ENCODE measurements at regions not wholly inside any gene's neighbourhood (a gene's known extent, or its start where the extent isn't known, plus 50 kb on each side); places are given as distances from the start of the nearest gene placed in this dataset.

DNA sequence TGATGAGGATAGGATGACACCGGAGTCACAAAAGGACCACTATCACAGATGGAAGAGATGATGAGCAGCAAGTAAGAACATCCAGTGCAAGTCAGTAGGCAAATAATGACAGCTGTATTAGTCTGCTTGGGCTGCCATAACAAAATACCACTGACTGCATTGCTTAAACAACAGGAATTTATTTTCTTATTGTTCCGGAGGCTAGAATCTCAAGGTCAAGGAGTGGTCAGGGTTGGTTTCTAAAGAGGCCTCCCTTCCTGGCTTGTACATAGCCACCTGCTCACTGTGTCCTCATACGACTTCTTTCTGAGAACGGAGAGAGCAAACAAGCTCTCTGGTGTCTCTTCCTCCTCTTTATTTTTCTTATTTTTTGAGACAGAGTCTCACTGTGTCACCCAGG is 380.7 kb downstream of the PLOD2 start:
- H3K9me3 Mint-ChIP-seq (ENCODE audit: unreplicated experiment): no peaks in the 10 kb centered on the region
- peaks cover 59% of the 10 kb centered on the region for H3K27me3 Mint-ChIP-seq (ENCODE audit: insufficient read depth, unreplicated experiment)
- no TSS peak for BruUV-seq (replicated peaks)
- H3K36me3 Mint-ChIP-seq (ENCODE audit: insufficient read depth, unreplicated experiment): no peaks in the 10 kb centered on the region
- intact Hi-C loops (cut with micrococcal nuclease): no loop called here
- no peak overlapping the region for H3K27ac Mint-ChIP-seq (ENCODE audit: low read depth, unreplicated experiment)
- POLR2A ChIA-PET: interaction anchor here (0.6 to 0.7 kb wide), 2 partner anchors 11 to 647 kb away, joined by 3 to 5 read pairs; no protein-coding TSS in a partner anchor
- no peak overlapping the region for H3K4me3 Mint-ChIP-seq (ENCODE audit: unreplicated experiment)
- CTCF ChIA-PET: interaction anchor here (0.5 to 2.2 kb wide), 7 partner anchors 67 to 1893 kb away, joined by 3 to 8 read pairs (median 3); no protein-coding TSS in a partner anchor
- TF ChIP-seq, protein P1, sequence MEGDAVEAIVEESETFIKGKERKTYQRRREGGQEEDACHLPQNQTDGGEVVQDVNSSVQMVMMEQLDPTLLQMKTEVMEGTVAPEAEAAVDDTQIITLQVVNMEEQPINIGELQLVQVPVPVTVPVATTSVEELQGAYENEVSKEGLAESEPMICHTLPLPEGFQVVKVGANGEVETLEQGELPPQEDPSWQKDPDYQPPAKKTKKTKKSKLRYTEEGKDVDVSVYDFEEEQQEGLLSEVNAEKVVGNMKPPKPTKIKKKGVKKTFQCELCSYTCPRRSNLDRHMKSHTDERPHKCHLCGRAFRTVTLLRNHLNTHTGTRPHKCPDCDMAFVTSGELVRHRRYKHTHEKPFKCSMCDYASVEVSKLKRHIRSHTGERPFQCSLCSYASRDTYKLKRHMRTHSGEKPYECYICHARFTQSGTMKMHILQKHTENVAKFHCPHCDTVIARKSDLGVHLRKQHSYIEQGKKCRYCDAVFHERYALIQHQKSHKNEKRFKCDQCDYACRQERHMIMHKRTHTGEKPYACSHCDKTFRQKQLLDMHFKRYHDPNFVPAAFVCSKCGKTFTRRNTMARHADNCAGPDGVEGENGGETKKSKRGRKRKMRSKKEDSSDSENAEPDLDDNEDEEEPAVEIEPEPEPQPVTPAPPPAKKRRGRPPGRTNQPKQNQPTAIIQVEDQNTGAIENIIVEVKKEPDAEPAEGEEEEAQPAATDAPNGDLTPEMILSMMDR (IDR thresholded peaks at IDR 0.05; ENCODE audit: unreplicated experiment): no peak
- H3K4me1 Mint-ChIP-seq (ENCODE audit: insufficient read depth, unreplicated experiment): no peaks in the 10 kb centered on the region
- no peak for DNase-seq (ENCODE audit: unreplicated experiment)

DNA sequence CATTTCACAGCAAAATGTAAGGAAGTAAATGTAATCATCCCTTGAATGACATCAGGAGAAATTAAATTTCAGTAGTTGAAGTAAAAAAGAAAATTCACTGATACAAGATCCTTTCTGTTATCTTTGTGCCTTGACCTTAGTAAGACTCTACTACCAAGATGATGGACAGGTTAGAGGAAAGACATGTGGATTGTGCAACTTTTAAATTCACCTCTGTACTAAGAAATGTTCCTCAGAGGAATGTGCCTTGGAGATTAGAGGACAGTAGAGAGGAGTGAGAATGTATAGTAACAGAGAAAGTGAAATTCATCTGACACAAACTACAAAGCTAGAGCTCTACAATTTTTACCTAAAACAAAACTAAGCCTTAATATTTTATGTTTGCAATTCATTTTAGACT is 375.3 kb downstream of the PLOD2 start:
- no peaks in the 10 kb centered on the region for H3K36me3 Mint-ChIP-seq (ENCODE audit: insufficient read depth, unreplicated experiment)
- DNase-seq (ENCODE audit: unreplicated experiment): no peak
- intact Hi-C loops (cut with micrococcal nuclease): no loop called here
- BruUV-seq (replicated peaks): no TSS peak
- peaks cover 55% of the 10 kb centered on the region for H3K27me3 Mint-ChIP-seq (ENCODE audit: insufficient read depth, unreplicated experiment)
- H3K9me3 Mint-ChIP-seq (ENCODE audit: unreplicated experiment): no peaks in the 10 kb centered on the region
- TF ChIP-seq, protein P1 (IDR thresholded peaks at IDR 0.05; ENCODE audit: unreplicated experiment): no peak
- H3K4me1 Mint-ChIP-seq (ENCODE audit: insufficient read depth, unreplicated experiment): no peaks in the 10 kb centered on the region
- no peak overlapping the region for H3K27ac Mint-ChIP-seq (ENCODE audit: low read depth, unreplicated experiment)
- no peak overlapping the region for H3K4me3 Mint-ChIP-seq (ENCODE audit: unreplicated experiment)
- ChIA-PET CTCF (interaction anchor here (0.7 to 3.5 kb wide), 2 partner anchors 9 to 781 kb away, joined by 3 to 12 read pairs; no protein-coding TSS in a partner anchor), POLR2A (no interaction called here)

DNA sequence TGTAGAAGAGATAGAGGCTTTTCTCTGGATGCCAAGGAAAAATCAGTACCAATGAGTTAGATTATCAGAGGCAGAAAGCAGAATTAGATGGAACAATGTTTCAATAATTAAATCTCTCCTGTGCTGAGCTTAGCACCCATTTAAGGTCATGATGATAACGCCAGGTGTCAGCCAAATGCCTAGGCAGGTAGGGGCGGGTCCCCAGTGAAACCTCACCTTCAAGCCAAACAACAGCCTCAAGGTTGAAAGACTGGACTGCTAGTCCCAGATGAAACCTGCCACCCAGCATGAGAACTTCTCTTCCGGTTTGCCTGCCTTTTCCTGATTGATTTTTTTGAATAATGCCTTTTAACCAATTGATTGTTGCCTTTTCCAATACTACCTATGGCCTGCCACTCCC is 363.0 kb downstream of the PLOD2 start:
- no TSS peak for BruUV-seq (replicated peaks)
- H3K9me3 Mint-ChIP-seq (ENCODE audit: unreplicated experiment): peaks cover 6% of the 10 kb centered on the region
- POLR2A ChIA-PET: no interaction called here
- CTCF ChIA-PET: no interaction called here
- TF ChIP-seq, protein P1 (IDR thresholded peaks at IDR 0.05; ENCODE audit: unreplicated experiment): no peak
- peaks cover 14% of the 10 kb centered on the region for H3K27me3 Mint-ChIP-seq (ENCODE audit: insufficient read depth, unreplicated experiment)
- no peaks in the 10 kb centered on the region for H3K36me3 Mint-ChIP-seq (ENCODE audit: insufficient read depth, unreplicated experiment)
- H3K4me1 Mint-ChIP-seq (ENCODE audit: insufficient read depth, unreplicated experiment): no peaks in the 10 kb centered on the region
- H3K27ac Mint-ChIP-seq (ENCODE audit: low read depth, unreplicated experiment): no peak overlapping the region
- intact Hi-C loops (cut with micrococcal nuclease): no loop called here
- no peak overlapping the region for H3K4me3 Mint-ChIP-seq (ENCODE audit: unreplicated experiment)
- DNase-seq (ENCODE audit: unreplicated experiment): no peak

DNA sequence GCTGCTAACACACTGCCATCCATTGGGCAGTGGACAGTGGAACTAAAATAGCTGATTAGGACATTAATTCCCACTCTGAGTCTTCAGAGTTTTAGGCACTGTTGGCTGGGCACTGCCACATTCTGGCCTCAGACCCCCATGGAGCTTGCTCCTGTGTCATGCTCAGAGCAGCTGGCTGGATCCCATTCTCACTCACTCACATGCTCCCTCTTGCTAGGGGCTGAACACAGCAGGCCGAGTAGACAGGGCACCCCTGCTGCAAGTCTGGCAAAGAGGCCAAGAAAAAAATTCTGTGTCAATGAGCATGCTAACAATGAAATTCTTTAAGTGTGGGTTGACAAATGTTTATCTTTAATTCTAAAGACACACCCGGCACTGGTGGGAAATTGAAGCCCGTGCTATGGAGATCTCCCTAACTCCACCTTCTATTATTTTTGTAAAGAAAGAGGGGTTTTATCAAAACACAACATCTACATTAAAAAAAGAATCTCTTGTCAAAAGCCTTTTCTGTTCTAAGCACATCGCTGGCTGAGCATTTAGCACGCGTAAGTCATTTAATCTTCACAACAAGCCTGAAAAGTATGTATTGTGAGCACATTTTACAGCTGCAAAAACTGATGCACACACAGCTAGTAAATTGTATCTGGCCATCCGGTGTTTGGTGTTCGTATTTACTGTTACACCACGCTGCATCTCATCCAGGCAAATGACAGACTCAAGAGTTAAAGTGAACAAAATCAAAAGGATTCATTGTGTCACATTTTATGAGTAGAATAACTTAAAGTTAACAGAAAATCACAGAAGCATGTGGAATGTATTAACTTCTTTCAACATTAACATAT is 362.1 kb downstream of the PLOD2 start:
- Mint-ChIP-seq H3K27me3 (ENCODE audit: insufficient read depth, unreplicated experiment) (peaks cover 14% of the 10 kb centered on the region), H3K4me3 (ENCODE audit: unreplicated experiment) (no peak overlapping the region), H3K36me3 (ENCODE audit: insufficient read depth, unreplicated experiment) (no peaks in the 10 kb centered on the region), H3K9me3 (ENCODE audit: unreplicated experiment) (no peaks in the 10 kb centered on the region), H3K27ac (ENCODE audit: low read depth, unreplicated experiment) (no peak overlapping the region), H3K4me1 (ENCODE audit: insufficient read depth, unreplicated experiment) (no peaks in the 10 kb centered on the region)
- DNase-seq (ENCODE audit: unreplicated experiment): no peak
- TF ChIP-seq, protein P1 (IDR thresholded peaks at IDR 0.05; ENCODE audit: unreplicated experiment): no peak
- intact Hi-C loops (cut with micrococcal nuclease): no loop called here
- CTCF ChIA-PET: interaction anchor here (0.7 to 1.3 kb wide), 2 partner anchors 8 to 267 kb away, joined by 3 to 8 read pairs; no protein-coding TSS in a partner anchor
- BruUV-seq (replicated peaks): no TSS peak
- POLR2A ChIA-PET: no interaction called here
